PC-9 (cell line): ENCODE measurements at regions not wholly inside any gene's neighbourhood (a gene's known extent, or its start where the extent isn't known, plus 50 kb on each side); places are given as distances from the start of the nearest gene placed in this dataset.

ENCODE experiments used
- BruUV-seq: library from RNA; stranded (reverse); fragments of 400-500 nt; replicated peaks from 2 replicates; lab custom pipeline; 2021; lab: Mats Ljungman, UMichigan
- CTCF ChIA-PET: fragments of 300-600 bp; sonication (Branson Sonifier 250); formaldehyde crosslinking; loops from one replicate; lab custom pipeline; 2022; ENCODE audit warnings: antibody characterized with exemption; lab: Charles Lee
- POLR2A ChIA-PET: fragments of 300-600 bp; sonication (Branson Sonifier 250); formaldehyde crosslinking; loops from one replicate; lab custom pipeline; 2022; ENCODE audit warnings: antibody characterized with exemption; ENCODE audit not compliant: unreplicated experiment; lab: Charles Lee
- DNase-seq, 2 experiments: peaks; one replicate each; pipeline versions ENCODE4 v3.0.0 to v3.0.0-alpha.2; 2015 to 2022; ENCODE audit warnings: mixed read lengths in 1 of 2
- H2AFZ ChIP-seq: fragments of 200-600 bp; sonication (generic); 2 replicates; pipeline ENCODE4 v1.8.1; 2017; ENCODE audit warnings: antibody characterized with exemption
- H3F3A ChIP-seq: fragments of 200-600 bp; sonication (generic); 2 replicates; pipeline ENCODE4 v1.8.1; 2017; ENCODE audit warnings: antibody characterized with exemption, mild to moderate bottlenecking, low read depth; ENCODE audit not compliant: insufficient read depth
- H3K27ac ChIP-seq: fragments of 200-600 bp; sonication (generic); 2 replicates; pipeline ENCODE4 v1.6.1; 2016; ENCODE audit warnings: mixed run types
- H3K27me3 ChIP-seq: fragments of 200-600 bp; sonication (generic); 2 replicates; pipeline ENCODE4 v1.6.1; 2016; ENCODE audit warnings: low read depth, mixed run types; ENCODE audit not compliant: insufficient read depth
- H3K36me3 ChIP-seq: fragments of 200-600 bp; sonication (generic); 2 replicates; pipeline ENCODE4 v1.6.1; 2016; ENCODE audit warnings: low read depth, mixed run types
- H3K4me1 ChIP-seq: fragments of 200-600 bp; sonication (generic); replicated peaks from 2 replicates; pipeline ENCODE4 v1.6.1; 2016; ENCODE audit warnings: mixed run types; ENCODE audit not compliant: insufficient read depth
- H3K4me2 ChIP-seq: fragments of 200-600 bp; sonication (generic); 2 replicates; pipeline ENCODE4 v1.6.1; 2017; ENCODE audit warnings: mixed run types
- H3K4me3 ChIP-seq: fragments of 200-600 bp; sonication (generic); 2 replicates; pipeline ENCODE4 v1.6.1; 2016; ENCODE audit warnings: mixed run types
- H3K79me2 ChIP-seq: fragments of 200-600 bp; sonication (generic); 2 replicates; pipeline ENCODE4 v1.6.1; 2017; ENCODE audit warnings: low read depth, mixed run types
- H3K9me2 ChIP-seq: fragments of 200-600 bp; sonication (generic); 2 replicates; pipeline ENCODE4 v1.8.1; 2017; ENCODE audit warnings: mild to moderate bottlenecking; ENCODE audit not compliant: insufficient read depth
- H3K9me3 ChIP-seq: fragments of 200-600 bp; sonication (generic); 2 replicates; pipeline ENCODE4 v1.8.1; 2016; ENCODE audit warnings: low read depth; ENCODE audit not compliant: insufficient read depth
- H4K20me1 ChIP-seq: fragments of 200-600 bp; sonication (generic); 2 replicates; pipeline ENCODE4 v1.8.1; 2017; ENCODE audit not compliant: insufficient read depth
- CTCF ChIP-seq: fragments of 200-600 bp; sonication (generic); conservative IDR thresholded peaks from 2 replicates; pipeline ENCODE4 v1.6.1; 2017; ENCODE audit warnings: mixed run types, antibody characterized with exemption, mild to moderate bottlenecking, moderate library complexity
- EZH2 ChIP-seq: fragments of 200-600 bp; sonication (generic); IDR thresholded peaks from 2 replicates; pipeline ENCODE4 v1.8.0; 2017; ENCODE audit warnings: antibody characterized with exemption, low read depth
- intact Hi-C: fragments of 100-400 bp; cut with micrococcal nuclease; formaldehyde crosslinking; loops from one replicate; pipeline ENCODE4 v1.10.0; 2022; ENCODE audit not compliant: unreplicated experiment

DNA sequence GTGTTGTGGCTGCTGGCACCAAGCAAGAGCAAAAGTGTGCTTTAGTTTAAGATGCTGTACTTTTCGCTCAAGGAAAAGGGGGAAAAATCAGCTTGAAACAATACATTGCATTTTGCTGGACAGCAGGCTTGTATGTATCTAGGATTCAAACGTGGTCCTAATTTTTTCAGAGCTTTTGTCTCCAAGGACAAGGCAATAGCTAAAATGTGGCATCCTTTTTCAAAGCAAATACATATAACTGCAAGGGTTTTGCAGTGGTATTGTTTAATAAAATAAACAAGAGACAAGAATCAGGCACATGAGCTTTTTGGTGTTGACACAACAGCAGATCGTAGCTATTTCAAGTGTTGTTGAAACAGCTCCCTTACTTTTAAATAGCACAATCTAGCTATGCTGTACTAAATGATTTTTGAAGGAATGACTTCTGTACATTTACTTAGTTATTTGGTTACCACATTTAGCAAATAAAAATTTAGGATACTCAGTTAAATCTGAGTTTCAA lies 137.0 kb upstream of the HEY2 start:
- Histone ChIP-seq H3F3A (no peaks in the 10 kb centered on the region), H3K27me3 (no peaks in the 10 kb centered on the region), H2AFZ (peak overlapping the region; percentile 25; the same call in 1 of the 2 replicates), H3K4me3 (no peak overlapping the region), H3K36me3 (no peaks in the 10 kb centered on the region), H3K9me2 (no peaks in the 10 kb centered on the region), H3K4me2 (no peak overlapping the region), H3K79me2 (no peaks in the 10 kb centered on the region), H4K20me1 (no peaks in the 10 kb centered on the region), H3K27ac (no peak overlapping the region), H3K4me1 (no peaks in the 10 kb centered on the region), H3K9me3 (no peaks in the 10 kb centered on the region)
- TF ChIP-seq CTCF (no peak), EZH2 (no peak)
- ChIA-PET POLR2A (interaction anchor here (0.6 kb wide), 2 partner anchors 50 to 129 kb away, joined by 9 to 10 read pairs; no protein-coding TSS in a partner anchor), CTCF (interaction anchor here (0.6 kb wide), 1 partner anchor 129 kb away, joined by 4 read pairs; no protein-coding TSS in a partner anchor)
- DNase-seq, result no peak
- BruUV-seq, result no TSS peak
- intact Hi-C loops, result no loop called here

- CTCF ChIA-PET, result no interaction called here
- intact Hi-C loops, result no loop called here
- BruUV-seq, result no TSS peak
- Histone ChIP-seq H3K9me3 (no peaks in the 10 kb centered on the region), H3K36me3 (no peaks in the 10 kb centered on the region), H4K20me1 (no peaks in the 10 kb centered on the region), H3K27ac (no peak overlapping the region), H3K4me2 (no peak overlapping the region), H3K9me2 (peaks cover 3% of the 10 kb centered on the region; the same call in 1 of the 2 replicates), H2AFZ (no peak overlapping the region), H3F3A (no peaks in the 10 kb centered on the region), H3K27me3 (no peaks in the 10 kb centered on the region), H3K4me1 (no peaks in the 10 kb centered on the region), H3K4me3 (no peak overlapping the region), H3K79me2 (no peaks in the 10 kb centered on the region)
- POLR2A ChIA-PET, result no interaction called here
- TF ChIP-seq EZH2 (no peak), CTCF (no peak)
- DNase-seq, result no peak
These were observed 130.8 kb upstream of the HEY2 start for GRCh38 chr6:125618629-125619028.

DNA sequence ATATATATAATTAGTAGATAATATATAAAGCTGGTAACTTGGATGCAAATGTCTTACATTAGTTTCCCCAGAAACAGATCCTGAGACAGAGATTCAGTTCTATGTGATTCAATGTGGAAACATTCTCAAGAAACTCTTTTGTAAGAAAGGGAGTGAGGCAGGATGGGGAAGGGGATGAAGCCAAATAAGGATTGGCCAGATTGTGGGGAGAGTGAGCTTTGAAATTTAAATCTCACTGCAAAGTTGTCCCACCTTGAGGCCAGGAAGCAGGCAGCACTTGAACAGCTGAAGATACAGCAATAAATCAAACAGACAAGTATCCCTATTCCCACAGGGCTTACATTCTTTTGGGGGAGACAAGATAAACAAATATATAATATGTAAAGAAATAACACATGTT lies 126.3 kb upstream of the HEY2 start:
- H3K27me3 ChIP-seq, result peaks cover under 1% of the 10 kb centered on the region; the same call in 1 of the 2 replicates

More for the DNA sequence above, 126.3 kb upstream of the HEY2 start:
- H3K4me1 ChIP-seq, result 0 out of 2 replicates have a peak, but pooled peaks cover 6% of the 10 kb centered on the region
- DNase-seq, result no peak
- peaks cover 3% of the 10 kb centered on the region; the same call in 1 of the 2 replicates for H3K9me2 ChIP-seq
- ChIA-PET CTCF (no interaction called here), POLR2A (no interaction called here)
- H2AFZ ChIP-seq, result no peak overlapping the region
- TF ChIP-seq EZH2 (no peak), CTCF (no peak)
- no peaks in the 10 kb centered on the region for H4K20me1 ChIP-seq
- no peaks in the 10 kb centered on the region for H3F3A ChIP-seq
- no peak overlapping the region for H3K4me3 ChIP-seq
- H3K9me3 ChIP-seq, result no peaks in the 10 kb centered on the region
- no TSS peak for BruUV-seq
- no peaks in the 10 kb centered on the region for H3K79me2 ChIP-seq
- H3K4me2 ChIP-seq, result no peak overlapping the region
- intact Hi-C loops, result no loop called here
- no peak overlapping the region for H3K27ac ChIP-seq
- no peaks in the 10 kb centered on the region for H3K36me3 ChIP-seq
